NCI-H1105 (cell line): ENCODE measurements at regions not wholly inside any gene's neighbourhood (a gene's known extent, or its start where the extent isn't known, plus 50 kb on each side); places are given as distances from the start of the nearest gene placed in this dataset.

Source experiments
- DNase-seq: peaks from one replicate; lab custom pipeline; 2025; lab: John Stamatoyannopoulos, UW

DNA sequence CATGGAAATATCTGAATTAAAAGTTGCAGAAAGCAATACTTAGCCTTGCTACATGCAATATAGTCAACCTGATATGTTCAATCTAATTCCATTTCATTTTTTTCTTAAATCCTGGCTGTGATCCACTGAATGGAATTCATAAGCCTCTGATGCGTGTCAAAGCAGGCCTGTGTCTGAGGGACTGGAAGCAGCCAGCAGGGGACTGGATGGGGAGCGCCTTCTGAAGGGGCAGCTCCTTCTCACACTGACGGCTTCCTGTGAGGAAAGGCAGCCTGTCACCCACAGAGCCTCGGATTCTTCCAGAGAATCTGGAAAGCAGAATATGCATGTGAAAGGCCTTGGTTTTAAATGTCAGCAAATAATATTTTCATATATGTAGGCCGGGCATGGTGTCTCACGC lies 73.5 kb downstream of the KCNF1 start:
- DNase-seq = no peak

DNA sequence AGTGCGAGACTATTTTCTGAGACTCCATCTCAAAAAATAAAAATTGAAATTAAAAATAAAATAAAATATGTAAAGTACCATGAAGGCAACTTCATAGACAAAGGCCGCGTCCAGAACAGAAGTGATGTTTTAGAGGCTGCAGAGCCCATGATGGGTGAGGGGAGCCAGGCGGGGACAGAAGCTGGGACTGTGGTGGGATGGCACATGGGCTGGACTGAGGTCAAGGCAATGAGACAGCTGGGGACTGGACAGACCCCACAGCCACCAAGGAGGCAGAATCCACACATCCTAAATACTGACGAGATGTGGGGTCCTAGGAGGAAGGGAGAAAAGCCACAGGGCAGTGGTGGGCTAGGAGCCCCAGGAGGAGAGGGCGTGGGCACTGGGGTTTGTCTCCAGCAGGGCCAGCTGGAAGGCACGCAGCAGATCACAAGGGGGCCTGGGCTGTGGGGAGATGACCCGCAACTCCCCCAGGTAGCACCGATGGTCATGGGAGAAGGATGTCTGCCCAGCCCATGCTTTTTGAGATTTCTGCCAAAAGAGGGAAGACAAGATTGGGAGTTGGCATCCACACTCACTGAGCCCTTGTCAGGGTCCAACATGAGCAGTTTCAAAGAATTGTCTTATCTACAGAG lies 74.3 kb downstream of the KCNF1 start:
- DNase-seq = no peak

DNA sequence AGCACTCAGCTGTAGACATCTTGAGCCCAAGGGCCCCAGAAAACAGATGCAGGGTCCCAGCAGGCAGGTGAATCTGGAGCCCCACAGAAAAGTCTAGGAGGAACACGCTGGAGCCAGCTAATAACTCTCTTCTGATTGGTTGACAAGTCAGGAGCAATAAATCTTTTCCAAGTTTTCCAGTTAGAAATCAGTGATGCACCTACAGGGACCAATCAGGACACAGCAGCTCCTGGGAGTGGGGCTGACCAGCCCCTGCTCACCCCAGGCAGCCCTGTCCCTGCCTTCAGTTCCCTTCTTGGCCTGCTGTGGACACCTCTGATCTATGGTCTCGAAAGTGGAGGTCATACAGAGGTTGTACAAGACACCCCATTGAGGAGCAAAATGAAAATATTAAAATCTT lies 75.7 kb downstream of the KCNF1 start:
- DNase-seq = no peak

DNA sequence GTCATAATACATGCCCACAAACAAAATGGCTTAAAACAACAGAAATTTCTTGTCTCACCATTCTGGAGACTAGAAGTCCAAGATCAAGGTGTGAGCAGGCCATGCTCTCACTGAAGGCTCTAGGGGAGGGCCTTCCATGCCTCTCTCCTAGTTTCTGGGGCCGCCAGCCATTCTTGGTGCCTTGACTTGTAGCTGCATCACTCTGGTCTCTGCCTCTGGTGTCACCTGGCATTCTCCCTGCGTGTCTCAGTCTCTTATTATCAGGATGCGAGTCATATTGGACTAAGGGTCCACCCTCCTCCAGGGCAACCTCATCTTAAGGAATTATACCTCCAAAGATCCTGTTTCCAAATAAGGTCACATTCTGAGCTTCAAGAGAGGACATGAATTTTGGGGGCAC lies 76.1 kb downstream of the KCNF1 start:
- no peak for DNase-seq

DNA sequence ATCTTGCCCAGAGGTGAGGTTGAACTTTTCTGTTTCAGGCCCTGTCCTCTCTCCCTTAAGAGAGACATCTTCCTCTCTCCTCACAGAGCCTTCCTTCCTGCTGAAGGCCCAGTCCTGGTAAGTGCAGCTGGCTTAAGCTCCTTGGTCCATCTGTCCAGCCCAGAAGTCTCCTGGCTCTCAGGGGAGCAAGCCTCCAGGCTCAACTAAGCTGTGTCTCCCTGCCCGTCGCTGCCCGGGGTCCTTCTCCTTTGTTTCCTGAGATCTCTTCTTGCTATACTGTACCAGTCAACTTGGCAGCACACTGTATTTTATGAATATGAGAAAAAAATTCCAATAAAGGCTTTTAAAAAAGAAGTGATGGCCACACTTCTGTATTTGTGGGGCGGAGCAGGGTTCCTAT lies 77.4 kb downstream of the KCNF1 start:
- DNase-seq = no peak

DNA sequence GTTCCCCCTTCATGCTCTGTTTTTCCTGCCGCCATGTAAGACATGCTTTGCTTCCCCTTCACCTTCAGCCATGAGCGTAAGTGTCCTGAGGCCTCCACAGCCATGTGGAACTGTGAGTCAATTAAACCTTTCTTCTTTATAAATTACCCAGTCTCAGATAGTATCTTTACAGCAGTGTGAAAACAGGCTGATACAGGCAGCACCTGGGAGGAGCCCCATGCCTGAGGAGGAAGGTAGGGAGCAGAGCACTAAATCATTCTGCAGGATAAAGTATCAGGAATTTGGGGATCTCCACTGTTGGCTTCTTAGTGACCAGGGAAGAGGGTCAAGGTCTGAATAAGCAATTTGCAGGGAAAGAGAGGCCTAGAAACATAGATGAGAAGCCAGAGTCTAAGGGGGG lies 78.0 kb downstream of the KCNF1 start:
- DNase-seq = no peak

DNA sequence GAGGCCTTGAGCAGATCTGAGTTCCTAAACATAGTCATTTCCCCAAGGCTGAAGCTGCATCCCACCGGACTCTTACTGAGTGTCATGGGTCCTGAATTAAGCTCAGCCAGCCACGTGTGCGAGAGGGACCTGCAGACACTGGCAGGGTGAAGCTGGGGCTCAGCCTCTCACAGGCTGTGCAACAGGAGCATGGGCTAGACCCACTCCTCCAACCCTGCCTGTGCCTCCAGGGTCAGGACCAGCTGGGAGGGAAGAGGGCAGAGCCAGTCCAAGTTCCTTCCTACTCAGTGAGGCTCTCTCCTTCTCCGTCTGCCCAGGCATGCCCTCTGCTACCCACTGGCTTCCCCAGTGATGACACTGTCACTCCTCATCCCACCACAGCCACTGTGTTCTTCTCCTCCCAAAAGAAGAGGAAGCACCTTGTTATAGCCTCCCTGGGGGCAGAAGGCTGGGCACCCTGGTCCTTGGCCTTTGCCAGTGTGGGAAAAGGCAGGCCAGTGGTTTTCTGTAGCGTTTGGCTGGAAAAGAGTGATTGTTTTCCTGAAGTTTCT lies 78.9 kb downstream of the KCNF1 start:
- no peak for DNase-seq

DNA sequence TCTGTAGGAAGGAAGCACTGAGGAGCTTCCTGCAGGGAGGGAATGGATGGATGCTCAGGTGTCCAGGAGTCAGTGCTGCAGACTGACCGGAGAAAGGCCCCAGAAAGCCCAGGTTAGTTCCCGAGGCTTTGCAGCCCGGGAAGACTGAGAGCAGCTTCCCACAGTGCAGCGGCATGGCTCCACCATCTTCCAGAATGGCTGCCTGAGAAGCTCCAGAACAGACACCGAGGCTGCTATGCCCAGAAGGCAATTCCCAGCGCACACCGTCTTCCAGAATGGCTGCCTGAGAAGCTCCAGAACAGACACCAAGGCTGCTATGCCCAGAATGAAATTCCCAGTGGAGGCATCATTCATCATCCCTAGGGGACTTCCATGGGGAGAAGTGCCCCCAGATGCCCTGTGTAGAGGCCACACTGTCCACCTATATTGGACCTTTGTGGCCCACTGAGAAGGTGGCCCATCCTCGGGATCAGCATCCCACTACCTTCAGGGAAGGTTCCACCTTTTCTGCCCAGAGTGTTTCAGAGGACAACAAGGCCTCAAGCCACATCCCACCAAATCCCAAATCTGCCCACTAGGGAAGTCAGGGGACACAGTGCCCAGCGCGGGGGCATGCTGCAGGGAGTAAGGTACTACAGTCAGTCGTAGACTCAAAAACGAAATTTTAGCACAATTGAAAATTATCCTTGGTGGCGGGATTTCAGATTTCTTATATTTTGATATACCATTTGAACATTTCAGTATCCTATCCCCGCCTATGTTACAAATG lies 80.5 kb downstream of the KCNF1 start:
- no peak for DNase-seq

DNA sequence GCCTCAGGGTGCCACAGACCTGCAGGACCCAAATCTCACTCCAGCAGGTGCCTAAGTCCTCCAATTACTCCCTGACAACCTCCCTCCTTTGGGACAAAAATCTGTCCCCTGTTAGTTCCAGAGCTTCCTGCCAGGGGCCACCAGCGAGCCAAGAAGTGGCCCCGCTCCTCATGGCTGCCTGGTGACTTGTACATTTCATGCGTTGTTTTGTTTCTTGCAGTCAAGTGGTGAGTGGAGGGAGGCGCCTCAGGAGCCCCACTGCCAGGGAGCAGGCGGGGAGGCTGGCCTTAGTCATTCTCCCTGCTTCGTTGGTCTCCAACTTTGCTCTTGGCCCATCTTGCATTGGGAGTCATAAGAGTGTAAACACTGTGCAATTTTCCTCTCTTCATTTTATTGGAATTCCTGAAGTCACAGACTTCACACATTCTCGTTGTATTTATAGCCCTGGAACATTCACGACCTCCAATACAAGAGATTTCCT lies 81.3 kb downstream of the KCNF1 start:
- DNase-seq = no peak

DNA sequence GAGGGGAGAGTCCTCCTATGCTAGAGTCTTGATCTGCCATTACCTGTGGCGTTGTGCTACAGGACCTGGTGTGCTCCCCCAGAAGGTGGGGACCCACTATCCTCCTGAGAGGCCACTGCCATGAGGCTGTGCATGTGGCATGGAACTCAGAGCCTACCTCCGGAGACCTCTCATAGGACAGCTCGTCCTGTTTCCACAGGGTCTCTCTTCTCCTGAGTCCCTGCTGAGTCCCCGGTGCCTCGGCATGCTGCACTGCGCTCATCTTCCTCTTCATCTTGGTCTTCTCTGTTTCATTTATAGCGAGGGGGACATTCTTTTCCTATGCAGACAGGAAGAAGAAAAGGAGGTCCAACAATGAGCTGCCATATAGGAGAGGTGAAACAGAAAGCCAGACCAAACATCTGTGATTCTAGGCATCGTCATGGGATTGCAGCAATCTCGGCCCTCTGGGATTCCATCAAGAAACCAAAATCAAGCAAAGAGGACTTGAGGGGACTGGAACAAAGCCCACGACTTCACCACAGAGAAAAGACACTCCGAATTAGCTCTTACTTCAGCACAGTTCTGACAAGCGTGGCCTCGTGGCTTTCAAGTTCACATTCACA lies 83.7 kb downstream of the KCNF1 start:
- DNase-seq = no peak

DNA sequence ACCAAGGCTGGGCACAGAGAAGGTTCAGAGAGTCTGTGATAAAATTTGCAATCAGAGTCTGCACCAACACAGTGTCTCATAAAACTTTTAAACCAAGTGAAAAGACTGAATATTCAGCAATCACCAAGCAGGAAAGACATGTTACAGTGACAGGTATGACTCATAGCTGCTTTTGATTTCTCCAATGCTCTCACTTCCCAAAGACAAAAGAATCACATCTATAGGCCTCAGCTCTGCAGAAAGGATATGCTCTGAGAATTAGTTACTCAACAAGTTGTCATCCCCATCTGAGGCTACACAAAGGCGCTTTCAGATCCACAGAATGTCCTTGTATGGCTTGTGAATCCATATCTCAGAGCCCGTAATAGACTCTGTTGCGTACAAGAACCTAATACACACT lies 92.5 kb downstream of the KCNF1 start:
- no peak for DNase-seq

DNA sequence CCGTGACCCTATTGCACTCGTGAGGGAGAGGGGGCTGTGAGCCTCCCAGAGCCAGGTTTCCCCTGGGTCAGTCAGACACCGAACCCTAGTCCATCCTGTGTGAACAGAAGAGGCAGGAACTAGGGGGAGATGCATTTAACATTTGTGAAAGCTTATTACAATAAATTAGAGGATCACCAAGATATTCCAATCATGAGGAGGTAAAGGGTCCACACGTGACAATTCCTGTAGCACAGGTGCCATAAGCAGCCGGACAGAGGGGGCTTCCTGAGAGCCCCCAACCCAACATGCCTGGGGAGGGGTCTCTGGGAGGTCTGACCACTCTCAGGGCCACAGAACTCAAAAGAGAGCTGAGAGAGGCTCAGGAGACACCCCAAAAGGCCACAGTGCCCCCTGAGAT lies 93.3 kb downstream of the KCNF1 start:
- DNase-seq = no peak

DNA sequence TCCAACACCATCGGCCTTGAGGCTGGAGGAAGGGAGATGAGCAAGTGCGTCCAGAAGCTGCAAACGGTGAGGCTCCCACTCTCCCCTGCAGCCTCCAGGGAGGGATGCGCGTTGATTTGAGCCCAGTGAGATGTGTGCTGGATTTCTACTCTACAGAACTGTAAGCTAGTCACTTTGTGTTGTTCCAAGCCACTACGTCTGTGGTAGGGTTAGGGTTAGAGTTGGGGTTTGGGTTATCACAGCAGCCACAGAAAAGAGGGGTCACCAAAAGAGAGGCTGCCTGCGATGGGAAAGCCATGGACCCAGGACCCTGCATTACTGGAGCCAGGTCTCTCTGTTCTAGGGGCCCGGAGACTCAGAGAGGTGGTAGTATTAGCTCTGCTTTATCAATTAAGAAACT lies 94.5 kb downstream of the KCNF1 start:
- no peak for DNase-seq

DNA sequence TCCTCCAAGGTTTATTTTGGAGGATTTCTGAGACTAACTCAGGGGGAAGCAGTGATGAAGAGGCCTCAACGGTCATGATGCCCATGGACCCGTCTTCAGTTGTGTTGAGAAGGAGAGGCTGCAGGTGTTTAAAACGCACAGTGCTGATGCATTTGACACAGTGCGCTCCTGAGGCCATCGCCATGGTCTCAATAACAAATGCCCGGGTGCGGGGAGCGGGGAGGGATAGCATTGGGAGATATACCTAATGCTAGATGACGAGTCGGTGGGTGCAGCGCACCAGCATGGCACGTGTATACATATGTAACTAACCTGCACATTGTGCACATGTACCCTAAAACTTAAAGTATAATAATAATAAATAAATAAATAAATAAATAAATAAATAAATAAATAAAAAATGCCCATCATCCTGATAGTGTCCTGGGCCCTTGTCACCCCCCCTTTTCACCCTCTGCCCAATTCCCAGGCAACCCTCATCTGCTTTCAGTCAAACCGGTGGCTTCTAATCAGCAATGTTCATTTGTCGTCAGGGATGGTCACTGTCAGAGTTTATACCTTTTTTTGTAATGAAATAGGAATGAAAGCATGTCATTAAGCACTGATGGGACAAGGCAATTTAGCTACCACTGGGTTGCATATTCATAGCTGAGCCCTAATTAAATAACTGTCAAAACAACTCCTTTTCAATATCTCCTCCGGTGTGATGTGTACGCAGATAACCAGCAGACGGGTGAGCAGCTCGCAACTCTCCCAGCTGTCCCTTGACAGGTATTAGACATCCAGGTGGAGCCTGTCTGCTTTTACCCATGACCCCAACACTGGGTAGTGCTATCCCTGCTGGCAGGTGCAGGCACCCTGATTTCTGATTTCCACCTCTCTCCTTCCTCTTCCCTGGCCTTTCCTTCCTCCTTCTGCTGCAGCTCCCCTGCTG lies 95.9 kb downstream of the KCNF1 start:
- no peak for DNase-seq

DNA sequence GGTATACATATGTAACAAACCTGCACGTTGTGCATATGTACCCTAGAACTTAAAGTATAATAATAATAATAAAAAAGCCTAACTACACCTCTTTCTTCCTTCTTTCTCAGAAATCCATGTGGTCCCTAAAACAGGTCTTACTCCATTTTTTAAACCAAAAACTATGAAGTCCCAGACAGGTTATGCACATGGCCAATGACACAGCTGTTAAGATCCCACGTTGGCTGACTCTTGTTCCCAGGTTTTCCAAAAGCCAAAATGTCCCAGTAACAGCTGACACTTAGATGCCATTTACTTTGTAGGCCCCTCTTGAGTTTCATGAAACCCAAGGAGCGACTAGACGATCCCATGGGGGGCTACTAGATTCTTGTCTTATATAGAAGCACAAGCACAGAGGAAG lies 97.0 kb downstream of the KCNF1 start:
- DNase-seq = no peak

DNA sequence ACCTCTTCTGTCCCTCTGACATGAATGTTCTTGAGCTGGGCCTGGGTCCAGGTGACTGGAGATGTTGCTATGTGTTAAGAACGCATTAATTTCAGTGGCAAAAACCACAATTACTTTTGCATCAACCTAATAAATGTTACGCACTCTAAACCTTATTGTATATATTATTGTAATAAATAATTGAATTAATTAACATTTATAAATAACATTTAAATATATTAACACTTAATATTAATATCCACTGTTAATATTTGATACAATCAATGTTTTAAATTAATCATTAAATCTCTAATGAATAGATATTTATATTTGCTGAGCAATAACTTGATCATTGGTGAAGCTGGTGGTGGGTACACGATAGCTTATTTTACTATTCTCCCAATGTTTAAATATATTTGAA lies 97.4 kb downstream of the KCNF1 start:
- no peak for DNase-seq

DNA sequence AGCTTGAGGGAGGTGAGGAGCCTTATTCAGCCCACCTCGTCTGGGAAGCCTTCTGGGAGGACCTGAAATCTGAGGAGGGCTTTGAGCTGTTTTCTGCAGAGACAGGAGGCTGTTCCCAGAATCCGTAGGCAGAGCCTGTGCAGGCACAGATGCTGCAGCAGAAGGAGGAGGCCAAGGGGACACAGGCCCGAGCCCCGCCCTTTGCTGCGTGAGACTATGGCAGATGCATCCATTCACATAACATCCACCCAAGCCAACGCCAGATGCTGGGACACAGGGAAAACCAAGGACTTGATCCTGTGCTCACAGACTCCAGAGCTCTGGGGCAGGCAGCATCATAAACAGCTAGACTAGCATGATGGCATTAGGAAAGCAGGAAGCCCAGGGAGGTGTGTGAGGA lies 98.2 kb downstream of the KCNF1 start:
- no peak for DNase-seq

DNA sequence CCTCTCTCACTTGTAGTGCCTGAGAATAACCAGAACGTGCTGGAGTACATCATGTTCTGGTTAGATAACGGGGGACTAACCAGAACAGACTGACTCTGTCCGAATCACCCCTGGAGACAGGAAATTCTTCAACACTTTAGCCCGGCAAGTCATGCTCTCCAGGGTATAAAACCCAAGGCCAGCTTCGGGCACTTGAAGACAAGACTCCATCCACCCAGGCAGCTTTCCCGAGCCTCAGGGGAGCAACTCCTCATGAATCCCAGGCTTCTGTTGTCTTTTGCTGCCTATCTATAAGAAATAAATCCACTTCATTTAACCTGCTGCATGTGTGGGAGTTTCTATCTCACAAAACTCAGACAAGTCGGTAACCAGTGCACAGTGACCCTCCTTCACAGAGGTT lies 99.6 kb downstream of the KCNF1 start:
- DNase-seq = no peak

DNA sequence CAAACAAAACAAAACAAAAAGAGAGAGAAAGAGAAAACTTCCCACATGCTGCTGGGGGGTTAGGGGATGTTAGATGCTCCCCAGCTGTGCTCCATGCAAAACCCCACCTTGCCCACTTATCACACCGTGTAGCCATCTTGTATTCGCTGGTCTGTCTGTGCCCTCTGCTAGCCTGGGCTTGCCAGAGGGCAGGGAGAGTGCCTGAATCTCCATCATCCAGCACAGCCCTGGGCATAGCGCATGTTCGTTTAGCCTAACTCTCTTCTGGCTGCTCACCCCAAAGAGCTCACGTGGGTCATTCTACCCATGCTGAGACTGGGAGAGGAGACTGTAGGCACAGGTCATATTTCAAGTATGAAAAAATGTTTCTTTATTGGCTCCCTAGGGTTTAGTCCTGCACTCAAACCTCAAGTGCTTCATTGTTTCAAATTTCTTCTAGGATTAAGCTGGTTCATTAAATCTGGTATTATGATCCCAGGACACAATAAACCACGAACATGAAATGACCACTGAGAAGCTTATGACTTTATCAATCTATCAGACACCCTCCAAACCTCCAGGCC lies 100.5 kb downstream of the KCNF1 start:
- DNase-seq = no peak

DNA sequence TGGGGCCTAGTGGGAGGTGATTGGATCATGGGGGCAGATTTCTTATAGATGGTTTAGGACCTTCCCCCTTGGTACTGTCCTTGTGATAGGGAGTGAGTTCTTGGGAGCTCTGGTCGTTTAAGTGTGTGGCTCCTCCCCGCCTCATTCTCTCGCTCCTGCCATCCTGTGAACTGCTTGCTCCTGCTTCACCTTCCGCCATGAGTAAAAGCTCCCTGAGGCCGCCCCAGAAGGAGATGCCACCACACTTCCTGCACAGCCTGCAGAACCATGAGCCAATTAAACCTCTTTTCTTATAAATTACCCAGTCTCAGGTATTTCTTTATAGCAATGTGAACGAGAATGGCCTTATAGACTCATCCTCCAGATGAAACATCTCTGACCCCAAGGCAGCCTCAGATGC lies 101.5 kb downstream of the KCNF1 start:
- DNase-seq = no peak

DNA sequence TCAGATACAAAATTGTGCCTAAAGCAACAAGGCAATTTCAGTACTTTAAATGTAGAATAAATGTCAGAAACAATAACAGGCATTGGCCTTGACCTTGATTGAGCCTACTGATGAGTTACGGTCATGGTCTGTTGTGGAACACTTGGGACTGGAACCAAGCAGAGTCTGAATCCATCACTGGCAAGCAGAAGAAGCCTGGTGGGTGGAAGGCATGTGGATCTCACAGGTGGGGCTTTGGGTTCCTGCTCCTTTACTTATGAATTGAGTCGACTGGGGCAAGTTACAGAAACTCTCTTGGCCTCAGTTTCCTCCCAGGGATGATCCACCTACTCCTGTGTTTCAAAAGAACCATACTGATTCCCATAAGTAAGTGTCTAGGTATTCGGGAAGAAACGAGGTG lies 102.3 kb downstream of the KCNF1 start:
- DNase-seq = no peak
